ENCODE measurements at regions not wholly inside any gene's neighbourhood (a gene's known extent, or its start where the extent isn't known, plus 50 kb on each side); places are given as distances from the start of the nearest gene placed in this dataset.

GRCh38 chr1:232553809-232554208 is 76.1 kb downstream of the SIPA1L2 start:
- Mint-ChIP-seq H3K27me3 (ENCODE audit: low read depth) (no peaks in the 10 kb centered on the region), H3K27ac (no peak overlapping the region), H3K9me3 (no peaks in the 10 kb centered on the region), H3K36me3 (no peaks in the 10 kb centered on the region), H3K4me3 (no peak overlapping the region), H3K4me1 (peaks cover 81% of the 10 kb centered on the region)
- TF ChIP-seq CDX4 (CRISPR knock-in tag; IDR thresholded peaks at IDR 0.05; ENCODE audit: borderline replicate concordance): no peak
- no peak for TF ChIP-seq ESRRA (CRISPR knock-in tag; IDR thresholded peaks at IDR 0.05; ENCODE audit: borderline replicate concordance)
- no peak for TF ChIP-seq NR1H2 (CRISPR knock-in tag; IDR thresholded peaks at IDR 0.05)
- no peak for TF ChIP-seq FOXK1 (CRISPR knock-in tag; IDR thresholded peaks at IDR 0.05)
- no peak for TF ChIP-seq ZNF219 (CRISPR knock-in tag; IDR thresholded peaks at IDR 0.05; ENCODE audit: borderline replicate concordance)
- no peak for TF ChIP-seq NR3C1 (CRISPR knock-in tag; conservative IDR thresholded peaks at IDR 0.05; ENCODE audit: low read depth)
- TF ChIP-seq ZNF512 (CRISPR knock-in tag; IDR thresholded peaks at IDR 0.05; ENCODE audit: borderline replicate concordance): no peak
- no peak for TF ChIP-seq FOXP4 (CRISPR knock-in tag; IDR thresholded peaks at IDR 0.05)
- TF ChIP-seq ATF2 (CRISPR knock-in tag; IDR thresholded peaks at IDR 0.05; ENCODE audit: borderline replicate concordance, low read depth): no peak
- TF ChIP-seq HMGA2 (CRISPR knock-in tag; IDR thresholded peaks at IDR 0.05): no peak
- TF ChIP-seq CBFB (CRISPR knock-in tag; IDR thresholded peaks at IDR 0.05; ENCODE audit: low read depth): no peak
- no peak for TF ChIP-seq HMGXB4 (CRISPR knock-in tag; IDR thresholded peaks at IDR 0.05)
- TF ChIP-seq FOXJ3 (CRISPR knock-in tag; IDR thresholded peaks at IDR 0.05; ENCODE audit: borderline replicate concordance): no peak
- DNase-seq (ENCODE audit: low spot score) (no peak), ATAC-seq (no peak)
- ChIA-PET POLR2A (no interaction called here), CTCF (no interaction called here)

- CTCF ChIA-PET: interaction anchor here (1.3 kb wide), 1 partner anchor 74 kb away, joined by 3 read pairs; no protein-coding TSS in a partner anchor
- Mint-ChIP-seq H3K27me3 (ENCODE audit: low read depth) (no peaks in the 10 kb centered on the region), H3K27ac (no peak overlapping the region), H3K36me3 (no peaks in the 10 kb centered on the region), H3K4me3 (no peak overlapping the region), H3K4me1 (peaks cover 81% of the 10 kb centered on the region), H3K9me3 (no peaks in the 10 kb centered on the region)
- ATAC-seq (no peak), DNase-seq (ENCODE audit: low spot score) (no peak)
- POLR2A ChIA-PET: no interaction called here
- TF ChIP-seq GRHL2 (CRISPR knock-in tag; IDR thresholded peaks at IDR 0.05; ENCODE audit: insufficient replicate concordance, severe bottlenecking): no peak
- TF ChIP-seq JAZF1 (CRISPR knock-in tag; IDR thresholded peaks at IDR 0.05): no peak
- TF ChIP-seq USF2 (CRISPR knock-in tag; IDR thresholded peaks at IDR 0.05): no peak
- TF ChIP-seq IRF2 (CRISPR knock-in tag; IDR thresholded peaks at IDR 0.05; ENCODE audit: borderline replicate concordance, low read depth): no peak
- TF ChIP-seq IRF1 (CRISPR knock-in tag; IDR thresholded peaks at IDR 0.05): no peak
- TF ChIP-seq HMGXB4 (CRISPR knock-in tag; IDR thresholded peaks at IDR 0.05): no peak
Observed at GRCh38 chr1:232553050-232553754, 76.7 kb downstream of the SIPA1L2 start.
